Stimulated activated effector memory CD8-positive, alpha-beta T cell treated with anti-CD3 and anti-CD28 coated beads, Interleukin-12 subunit alpha, Interleukin-12 subunit beta, amount 100 ng/mL, for 72 hours (primary cell): ENCODE measurements at regions not wholly inside any gene's neighbourhood (a gene's known extent, or its start where the extent isn't known, plus 50 kb on each side); places are given as distances from the start of the nearest gene placed in this dataset.

Experiments used
- ATAC-seq: fragments of 150-1000 bp; cut with Tn5 transposase; 2 replicates; pipeline ENCODE4 v1.10.0; 2021
- DNase-seq, 2 donors: peaks; one replicate each; pipeline ENCODE4 v3.0.0; 2021 to 2022; ENCODE audit warnings: low spot score in 2 of 2
- H3K27ac Mint-ChIP-seq: one replicate; pipeline ENCODE4 v1.8.0; 2022; ENCODE audit warnings: mild to moderate bottlenecking, mixed read lengths
- H3K36me3 Mint-ChIP-seq: one replicate; pipeline ENCODE4 v1.8.0; 2022; ENCODE audit warnings: mild to moderate bottlenecking, mixed read lengths
- H3K4me1 Mint-ChIP-seq: one replicate; pipeline ENCODE4 v1.8.0; 2022; ENCODE audit warnings: mixed read lengths
- H3K4me3 Mint-ChIP-seq: one replicate; pipeline ENCODE4 v1.8.0; 2022; ENCODE audit warnings: mild to moderate bottlenecking, mixed read lengths
- H3K9me3 Mint-ChIP-seq: one replicate; pipeline ENCODE4 v1.8.0; 2022; ENCODE audit warnings: mixed read lengths

- H3K27ac Mint-ChIP-seq: no peak overlapping the region
- H3K9me3 Mint-ChIP-seq: peaks cover 14% of the 10 kb centered on the region
- no peak for ATAC-seq
- no peaks in the 10 kb centered on the region for H3K4me1 Mint-ChIP-seq
- DNase-seq: no peak
- H3K4me3 Mint-ChIP-seq: no peak overlapping the region
- H3K36me3 Mint-ChIP-seq: no peaks in the 10 kb centered on the region
Measured at GRCh38 chr7:68564306-68565135, 1033.8 kb upstream of the AUTS2 start.

- Mint-ChIP-seq H3K9me3 (peaks cover 6% of the 10 kb centered on the region), H3K4me1 (no peaks in the 10 kb centered on the region)
- no peak for ATAC-seq
Measured at GRCh38 chr7:68571286-68571685, 1027.0 kb upstream of the AUTS2 start.

GRCh38 chr7:68573271-68574005 is 1024.8 kb upstream of the AUTS2 start:
- Mint-ChIP-seq H3K9me3 (peaks cover 8% of the 10 kb centered on the region), H3K4me3 (no peak overlapping the region), H3K27ac (no peak overlapping the region), H3K4me1 (no peaks in the 10 kb centered on the region), H3K36me3 (no peaks in the 10 kb centered on the region)
- DNase-seq (no peak), ATAC-seq (no peak)

More at GRCh38 chr7:68571286-68571685, 1027.0 kb upstream of the AUTS2 start:
- H3K27ac Mint-ChIP-seq: no peak overlapping the region
- H3K36me3 Mint-ChIP-seq: no peaks in the 10 kb centered on the region
- H3K4me3 Mint-ChIP-seq: no peak overlapping the region
- no peak for DNase-seq

- Mint-ChIP-seq H3K27ac (no peak overlapping the region), H3K9me3 (peaks cover 16% of the 10 kb centered on the region), H3K4me1 (no peaks in the 10 kb centered on the region), H3K4me3 (no peak overlapping the region), H3K36me3 (no peaks in the 10 kb centered on the region)
- no peak for ATAC-seq
- DNase-seq: no peak
Measured at GRCh38 chr7:68576366-68576765, 1021.9 kb upstream of the AUTS2 start.

GRCh38 chr7:68581417-68581816 is 1016.9 kb upstream of the AUTS2 start:
- no peaks in the 10 kb centered on the region for H3K4me1 Mint-ChIP-seq
- H3K9me3 Mint-ChIP-seq: peaks cover 27% of the 10 kb centered on the region
- no peak overlapping the region for H3K27ac Mint-ChIP-seq
- H3K36me3 Mint-ChIP-seq: no peaks in the 10 kb centered on the region
- no peak overlapping the region for H3K4me3 Mint-ChIP-seq
- DNase-seq: no peak
- ATAC-seq: no peak

GRCh38 chr7:68587599-68587998 is 1010.7 kb upstream of the AUTS2 start:
- H3K4me3 Mint-ChIP-seq: no peak overlapping the region
- ATAC-seq (no peak), DNase-seq (no peak)
- no peaks in the 10 kb centered on the region for H3K36me3 Mint-ChIP-seq
- H3K9me3 Mint-ChIP-seq: peaks cover 9% of the 10 kb centered on the region
- H3K4me1 Mint-ChIP-seq: no peaks in the 10 kb centered on the region
- no peak overlapping the region for H3K27ac Mint-ChIP-seq

- DNase-seq: no peak
- no peaks in the 10 kb centered on the region for H3K36me3 Mint-ChIP-seq
Measured at GRCh38 chr7:68601826-68602225, 996.4 kb upstream of the AUTS2 start.

GRCh38 chr7:68604541-68604940 is 993.7 kb upstream of the AUTS2 start:
- ATAC-seq (no peak), DNase-seq (no peak)
- Mint-ChIP-seq H3K4me3 (no peak overlapping the region), H3K27ac (no peak overlapping the region), H3K4me1 (no peaks in the 10 kb centered on the region), H3K36me3 (no peaks in the 10 kb centered on the region), H3K9me3 (peaks cover 18% of the 10 kb centered on the region)

More at GRCh38 chr7:68601826-68602225, 996.4 kb upstream of the AUTS2 start:
- H3K4me3 Mint-ChIP-seq: no peak overlapping the region
- H3K9me3 Mint-ChIP-seq: peaks cover 7% of the 10 kb centered on the region
- H3K27ac Mint-ChIP-seq: no peak overlapping the region
- no peaks in the 10 kb centered on the region for H3K4me1 Mint-ChIP-seq
- no peak for ATAC-seq

GRCh38 chr7:68610701-68611100 is 987.6 kb upstream of the AUTS2 start:
- DNase-seq: no peak
- H3K4me3 Mint-ChIP-seq: no peak overlapping the region
- no peaks in the 10 kb centered on the region for H3K4me1 Mint-ChIP-seq
- no peak overlapping the region for H3K27ac Mint-ChIP-seq
- no peak for ATAC-seq
- H3K36me3 Mint-ChIP-seq: no peaks in the 10 kb centered on the region
- peaks cover 30% of the 10 kb centered on the region for H3K9me3 Mint-ChIP-seq

- Mint-ChIP-seq H3K9me3 (peaks cover 29% of the 10 kb centered on the region), H3K27ac (no peak overlapping the region), H3K4me3 (no peak overlapping the region), H3K36me3 (no peaks in the 10 kb centered on the region), H3K4me1 (no peaks in the 10 kb centered on the region)
- DNase-seq: no peak
- no peak for ATAC-seq
Measured at GRCh38 chr7:68613405-68613804, 984.9 kb upstream of the AUTS2 start.

GRCh38 chr7:68613897-68614296 is 984.4 kb upstream of the AUTS2 start:
- no peak for DNase-seq
- Mint-ChIP-seq H3K27ac (no peak overlapping the region), H3K9me3 (peaks cover 29% of the 10 kb centered on the region), H3K4me3 (no peak overlapping the region), H3K36me3 (no peaks in the 10 kb centered on the region), H3K4me1 (no peaks in the 10 kb centered on the region)
- ATAC-seq: no peak

GRCh38 chr7:68619526-68619925 is 978.7 kb upstream of the AUTS2 start:
- H3K4me3 Mint-ChIP-seq: no peak overlapping the region
- peaks cover 18% of the 10 kb centered on the region for H3K9me3 Mint-ChIP-seq
- DNase-seq (no peak), ATAC-seq (no peak)
- no peak overlapping the region for H3K27ac Mint-ChIP-seq
- no peaks in the 10 kb centered on the region for H3K36me3 Mint-ChIP-seq
- no peaks in the 10 kb centered on the region for H3K4me1 Mint-ChIP-seq

- H3K4me3 Mint-ChIP-seq: no peak overlapping the region
- DNase-seq (no peak), ATAC-seq (no peak)
Measured at GRCh38 chr7:68622500-68622899, 975.8 kb upstream of the AUTS2 start.

GRCh38 chr7:68623030-68623429 is 975.2 kb upstream of the AUTS2 start:
- ATAC-seq: no peak
- DNase-seq: no peak
- no peak overlapping the region for H3K4me3 Mint-ChIP-seq
- H3K36me3 Mint-ChIP-seq: no peaks in the 10 kb centered on the region
- no peak overlapping the region for H3K27ac Mint-ChIP-seq
- peaks cover 3% of the 10 kb centered on the region for H3K9me3 Mint-ChIP-seq
- no peaks in the 10 kb centered on the region for H3K4me1 Mint-ChIP-seq

More at GRCh38 chr7:68622500-68622899, 975.8 kb upstream of the AUTS2 start:
- no peaks in the 10 kb centered on the region for H3K4me1 Mint-ChIP-seq
- no peak overlapping the region for H3K27ac Mint-ChIP-seq
- peaks cover 7% of the 10 kb centered on the region for H3K9me3 Mint-ChIP-seq
- no peaks in the 10 kb centered on the region for H3K36me3 Mint-ChIP-seq

- DNase-seq (no peak), ATAC-seq (no peak)
- H3K36me3 Mint-ChIP-seq: no peaks in the 10 kb centered on the region
- no peak overlapping the region for H3K27ac Mint-ChIP-seq
- H3K9me3 Mint-ChIP-seq: peaks cover 10% of the 10 kb centered on the region
- H3K4me3 Mint-ChIP-seq: no peak overlapping the region
- H3K4me1 Mint-ChIP-seq: no peaks in the 10 kb centered on the region
Measured at GRCh38 chr7:68627247-68627864, 970.9 kb upstream of the AUTS2 start.
